Fibroblast of villous mesenchyme (primary cell): ENCODE measurements at regions not wholly inside any gene's neighbourhood (a gene's known extent, or its start where the extent isn't known, plus 50 kb on each side); places are given as distances from the start of the nearest gene placed in this dataset.

Experiments
- DNase-seq: peaks from one replicate; pipeline ENCODE4 v3.0.0-alpha.2; 2010; ENCODE audit warnings: low read depth
- H3K4me3 ChIP-seq: 2 replicates; pipeline ENCODE4 v1.5.1; 2011; ENCODE audit warnings: low read depth, mild to moderate bottlenecking, low read length
- CTCF ChIP-seq: IDR thresholded peaks from 2 replicates; pipeline ENCODE4 v1.5.1; 2012; ENCODE audit warnings: low read depth, mild to moderate bottlenecking, low read length; ENCODE audit not compliant: insufficient read depth

GRCh38 chr10:61846370-61847031, 55.0 kb upstream of the ARID5B start:
- no peak for TF ChIP-seq CTCF
- DNase-seq: no peak
- no peak overlapping the region for H3K4me3 ChIP-seq

DNA sequence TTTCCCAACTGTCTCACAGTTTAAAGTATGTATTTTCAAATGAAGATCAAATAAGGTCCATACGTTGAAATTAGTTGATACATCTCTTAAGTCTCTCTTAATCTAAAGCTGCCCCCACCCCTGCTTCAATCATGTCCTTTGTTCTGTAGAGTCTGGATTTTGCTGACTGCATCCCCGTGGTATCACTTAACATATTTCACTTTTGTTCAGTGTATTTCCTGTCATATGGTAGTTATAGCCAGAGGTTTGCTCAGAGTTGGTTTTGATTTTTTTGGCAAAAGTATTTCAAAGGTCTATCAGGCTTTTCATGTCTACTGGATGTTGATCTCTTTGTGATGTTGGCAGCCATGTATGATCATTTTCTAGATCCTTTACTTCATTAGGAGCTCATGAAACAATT, 54.4 kb upstream of the ARID5B start:
- H3K4me3 ChIP-seq: no peak overlapping the region
- no peak for TF ChIP-seq CTCF
- no peak for DNase-seq

DNA sequence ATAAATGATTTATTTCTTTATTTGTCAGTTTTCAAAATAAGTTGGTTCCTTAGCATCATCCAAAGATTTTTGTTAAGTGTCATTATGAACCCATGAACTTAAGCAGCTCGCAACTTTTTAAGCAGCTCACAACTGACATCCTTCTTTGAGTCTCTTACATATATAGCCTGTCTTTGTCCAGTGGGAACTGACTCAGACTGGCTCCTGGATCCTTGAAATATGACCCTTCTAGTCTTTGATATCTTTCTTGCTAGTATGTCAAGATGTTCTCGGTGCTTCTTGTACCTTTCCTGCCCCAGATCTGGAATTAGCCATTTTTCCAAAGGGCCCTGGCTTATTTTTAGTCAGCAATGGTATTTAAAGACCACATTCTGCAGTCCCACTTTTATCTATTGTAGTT, 53.9 kb upstream of the ARID5B start:
- no peak for DNase-seq
- TF ChIP-seq CTCF: no peak
- H3K4me3 ChIP-seq: no peak overlapping the region

GRCh38 chr10:61850376-61850775, 51.1 kb upstream of the ARID5B start:
- no peak for TF ChIP-seq CTCF
- DNase-seq: no peak
- H3K4me3 ChIP-seq: no peak overlapping the region
